Aorta (tissue), 5 donors: ENCODE measurements at regions not wholly inside any gene's neighbourhood (a gene's known extent, or its start where the extent isn't known, plus 50 kb on each side); places are given as distances from the start of the nearest gene placed in this dataset.
"Not testable (repeated sequence)": the region's sequence is repeated elsewhere in the genome, so short reads cannot be mapped to it uniquely, and the experiment has no call there.

Experiments
- ATAC-seq: fragments of 200-7000 bp; cut with Tn5 transposase; one replicate; pipeline ENCODE4 v1.9.1; 2022; ENCODE audit warnings: moderate library complexity; ENCODE audit not compliant: low FRiP score
- DNase-seq, 2 donors: peaks; one replicate each; pipeline ENCODE4 v3.0.0-alpha.2; 2020
- H3K27ac ChIP-seq, 2 donors: one replicate each; pipeline ENCODE4 v1.5.1; 2013; ENCODE audit warnings: low read length in 2 of 2, mild to moderate bottlenecking in 2 of 2, moderate library complexity in 2 of 2, control low read depth in 1 of 2, inconsistent platforms in 1 of 2, low read depth in 1 of 2
- H3K27me3 ChIP-seq, 2 donors: one replicate each; pipeline ENCODE4 v1.6.1; 2013; ENCODE audit warnings: control low read depth in 1 of 2, low read length in 1 of 2, mild to moderate bottlenecking in 1 of 2, moderate library complexity in 1 of 2; ENCODE audit not compliant: insufficient read depth in 2 of 2, control insufficient read depth in 1 of 2
- H3K36me3 ChIP-seq, 2 donors: one replicate each; pipeline ENCODE4 v1.6.1; 2013; ENCODE audit warnings: control low read depth in 1 of 2, low read length in 1 of 2, mild to moderate bottlenecking in 1 of 2; ENCODE audit not compliant: insufficient read depth in 2 of 2, control insufficient read depth in 1 of 2
- H3K4me1 ChIP-seq, 2 donors: one replicate each; pipeline ENCODE4 v1.6.1; 2013; ENCODE audit warnings: low read length in 2 of 2, control low read depth in 1 of 2, mild to moderate bottlenecking in 1 of 2, moderate library complexity in 1 of 2; ENCODE audit not compliant: insufficient read depth in 2 of 2, control insufficient read depth in 1 of 2
- H3K4me3 ChIP-seq, 2 donors: one replicate each; pipeline ENCODE4 v1.5.1; 2013; ENCODE audit warnings: low read length in 2 of 2, control low read depth in 1 of 2, mild to moderate bottlenecking in 1 of 2
- H3K9me3 ChIP-seq: one replicate; pipeline ENCODE4 v1.6.1; 2013; ENCODE audit warnings: mild to moderate bottlenecking, low read length; ENCODE audit not compliant: control insufficient read depth
- WGBS, 2 donors: extraction: QIAGEN DNeasy Blood & Tissue Kit; methylation state at CpG; one replicate each; pipeline ENCODE4 v1.1.7; 2013; 5-methylcytosine and 5-hydroxymethylcytosine counted together
- intact Hi-C, 2 donors: fragments of 100-400 bp; cut with DNase I; formaldehyde crosslinking; loops; one replicate each; pipeline versions ENCODE4 v1.14.2 to v1.15.0; 2022
- donor health status: healthy with polysubstance abuse.
- donor health status: Bipolar disorder and iron deficiency.
- donor health status: DM: no; HTN: no; CAD: no.
- donor health status: DM: no; HTN: no; CAD: no.
- donor health status: DM: yes; HTN: yes; CAD: no.

GRCh38 chr7:3109311-3109915 is 65.7 kb upstream of the CARD11 start:
- intact Hi-C loops, result no loop called here
- Histone ChIP-seq H3K27ac (no peak overlapping the region), H3K4me1 (peaks cover 0 to 1% of the 10 kb centered on the region in 2 donors), H3K4me3 (no peak overlapping the region), H3K9me3 (no peaks in the 10 kb centered on the region), H3K36me3 (no peaks in the 10 kb centered on the region), H3K27me3 (no peaks in the 10 kb centered on the region)
- ATAC-seq (no peak), DNase-seq (no peak)
- 44 to 54% methylated on average over 9 of the region's 9 CpGs for WGBS, 2 donors

- Histone ChIP-seq H3K9me3 (no peaks in the 10 kb centered on the region), H3K4me3 (no peak overlapping the region), H3K4me1 (no peaks in the 10 kb centered on the region), H3K27ac (no peak overlapping the region), H3K27me3 (no peaks in the 10 kb centered on the region), H3K36me3 (no peaks in the 10 kb centered on the region)
- DNase-seq, result no peak
- intact Hi-C loops, result no loop called here
- ATAC-seq, result no peak
- WGBS, 2 donors, result 85 to 87% methylated on average over 5 of the region's 5 CpGs
Measured at GRCh38 chr7:3112479-3113134, 68.9 kb upstream of the CARD11 start.

- 72 to 75% methylated on average over 5 of the region's 5 CpGs for WGBS, 2 donors
- H3K4me3 ChIP-seq, result no peak overlapping the region
- no peak for DNase-seq
- no peaks in the 10 kb centered on the region for H3K36me3 ChIP-seq
- no peaks in the 10 kb centered on the region for H3K4me1 ChIP-seq
- H3K27ac ChIP-seq, result no peak overlapping the region
- no peaks in the 10 kb centered on the region for H3K9me3 ChIP-seq
- no peaks in the 10 kb centered on the region for H3K27me3 ChIP-seq
- intact Hi-C loops, result no loop called here
- ATAC-seq, result no peak
Measured at GRCh38 chr7:3114917-3115316, 71.2 kb upstream of the CARD11 start.

- 57 to 62% methylated on average over 2 of the region's 2 CpGs for WGBS, 2 donors
- no peaks in the 10 kb centered on the region for H3K36me3 ChIP-seq
- H3K9me3 ChIP-seq, result peaks cover 4% of the 10 kb centered on the region
- no peak for ATAC-seq
- DNase-seq, result no peak
- H3K4me3 ChIP-seq, result no peak overlapping the region
- H3K27ac ChIP-seq, result no peak overlapping the region
- no peaks in the 10 kb centered on the region for H3K27me3 ChIP-seq
- no peaks in the 10 kb centered on the region for H3K4me1 ChIP-seq
- intact Hi-C loops, result no loop called here
Measured at GRCh38 chr7:3117081-3117480, 73.4 kb upstream of the CARD11 start.

- Histone ChIP-seq H3K4me1 (no peaks in the 10 kb centered on the region), H3K27ac (no peak overlapping the region), H3K36me3 (no peaks in the 10 kb centered on the region), H3K9me3 (peaks cover 4% of the 10 kb centered on the region), H3K27me3 (no peaks in the 10 kb centered on the region), H3K4me3 (no peak overlapping the region)
- ATAC-seq (no peak), DNase-seq (no peak)
- WGBS, 2 donors, result 14 to 37% methylated on average over 8 of the region's 8 CpGs
- intact Hi-C loops, result no loop called here
Measured at GRCh38 chr7:3117488-3118231, 74.0 kb upstream of the CARD11 start.

GRCh38 chr7:3119352-3119927 is 75.8 kb upstream of the CARD11 start:
- WGBS, 2 donors, result 92 to 94% methylated on average over 9 of the region's 9 CpGs
- H3K9me3 ChIP-seq, H3K27me3 ChIP-seq, ATAC-seq, intact Hi-C loops, DNase-seq, H3K4me1 ChIP-seq, H3K36me3 ChIP-seq, H3K4me3 ChIP-seq, H3K27ac ChIP-seq: not testable (repeated sequence)

GRCh38 chr7:3119963-3120362 is 76.3 kb upstream of the CARD11 start:
- intact Hi-C loops, result no loop called here
- no peaks in the 10 kb centered on the region for H3K36me3 ChIP-seq

GRCh38 chr7:3120513-3120912 is 76.8 kb upstream of the CARD11 start:
- 90 to 93% methylated on average over 3 of the region's 3 CpGs for whole genome bisulfite sequencing, 2 donors
- ATAC-seq, result no peak
- Histone ChIP-seq H3K9me3 (peaks cover 4% of the 10 kb centered on the region), H3K27me3 (no peaks in the 10 kb centered on the region), H3K36me3 (no peaks in the 10 kb centered on the region), H3K27ac (no peak overlapping the region), H3K4me1 (no peaks in the 10 kb centered on the region), H3K4me3 (no peak overlapping the region)
- DNase-seq, result no peak
- intact Hi-C loops, result no loop called here

More at GRCh38 chr7:3119963-3120362, 76.3 kb upstream of the CARD11 start:
- ATAC-seq (no peak), DNase-seq (no peak)
- H3K27me3 ChIP-seq, result no peaks in the 10 kb centered on the region
- no peaks in the 10 kb centered on the region for H3K4me1 ChIP-seq
- no peak overlapping the region for H3K4me3 ChIP-seq
- 73 to 79% methylated on average over 3 of the region's 3 CpGs for WGBS, 2 donors
- no peak overlapping the region for H3K27ac ChIP-seq
- H3K9me3 ChIP-seq, result peaks cover 4% of the 10 kb centered on the region
